GM12878 (cell line): ENCODE measurements at regions not wholly inside any gene's neighbourhood (a gene's known extent, or its start where the extent isn't known, plus 50 kb on each side); places are given as distances from the start of the nearest gene placed in this dataset.
"Not testable (repeated sequence)": the region's sequence is repeated elsewhere in the genome, so short reads cannot be mapped to it uniquely, and the experiment has no call there.

Experiments used
- ATAC-seq: fragments of 200-7000 bp; cut with Tn5 transposase; 3 replicates; pipeline ENCODE4 v1.9.1; 2020; ENCODE audit warnings: mild to moderate bottlenecking, moderate library complexity
- BruUV-seq: library from RNA; stranded (reverse); fragments of 400-500 nt; replicated peaks from 2 replicates; lab custom pipeline; 2021; lab: Mats Ljungman, UMichigan
- CTCF ChIA-PET: fragments of 300-600 bp; sonication (Branson Sonifier 250); formaldehyde crosslinking; extraction: SDS; loops from one replicate; lab custom pipeline; 2021; ENCODE audit warnings: inconsistent platforms; lab: Yijun Ruan, JAX
- POLR2A ChIA-PET: fragments of 350-600 bp; formaldehyde crosslinking; extraction: SDS; loops from one replicate; lab custom pipeline; 2021; ENCODE audit warnings: inconsistent platforms; lab: Charles Lee
- RAD21 ChIA-PET: fragments of 300-600 bp; sonication (Branson Sonifier 250); formaldehyde crosslinking; loops from one replicate; lab custom pipeline; 2023; ENCODE audit warnings: antibody characterized with exemption; ENCODE audit not compliant: unreplicated experiment; lab: Charles Lee
- SMC1A ChIA-PET: fragments of 300-600 bp; sonication (Branson Sonifier 250); formaldehyde crosslinking; loops from one replicate; lab custom pipeline; 2023; ENCODE audit not compliant: unreplicated experiment, uncharacterized antibody; lab: Charles Lee
- DNase-seq: peaks from one replicate; pipeline ENCODE4 v3.0.0-alpha.2; 2011; ENCODE audit warnings: low read depth, low spot score
- FAIRE-seq: peaks from 3 replicates; lab custom pipeline; 2011; peaks lifted over from hg19 to GRCh38; lab: Jason Lieb, UNC
- H2AFZ ChIP-seq: 2 replicates; pipeline ENCODE4 v1.6.0; 2011; ENCODE audit warnings: low read depth, low read length, control low read depth; ENCODE audit not compliant: control insufficient read depth
- H3K27ac ChIP-seq: 2 replicates; pipeline ENCODE4 v1.5.1; 2011; ENCODE audit warnings: control low read depth; ENCODE audit not compliant: control insufficient read depth, insufficient read depth
- H3K27me3 ChIP-seq, 2 experiments: replicated peaks in 1 of 2; 2 replicates each; pipeline versions ENCODE4 v1.6.0 to v1.6.1; 2011; ENCODE audit warnings: low read length in 1 of 2; ENCODE audit not compliant: control insufficient read depth in 2 of 2, insufficient read depth in 2 of 2
- H3K36me3 ChIP-seq, 2 experiments: 2 replicates each; pipeline ENCODE4 v1.5.1; 2011; ENCODE audit warnings: low read length in 1 of 2; ENCODE audit not compliant: control insufficient read depth in 2 of 2, insufficient read depth in 2 of 2
- H3K4me1 ChIP-seq: 2 replicates; pipeline ENCODE4 v1.6.1; 2011; ENCODE audit warnings: mild to moderate bottlenecking, low read length, moderate library complexity, mixed read lengths; ENCODE audit not compliant: control insufficient read depth, insufficient read depth
- H3K4me2 ChIP-seq: 2 replicates; pipeline ENCODE4 v1.6.0; 2011; ENCODE audit warnings: control low read depth; ENCODE audit not compliant: control insufficient read depth, insufficient read depth
- H3K4me3 ChIP-seq: fragments of 200-600 bp; sonication (generic); 2 replicates; pipeline ENCODE4 v1.5.1; 2016
- H3K79me2 ChIP-seq: 2 replicates; pipeline ENCODE4 v1.6.0; 2011; ENCODE audit warnings: low read length; ENCODE audit not compliant: control insufficient read depth, insufficient read depth
- H3K9ac ChIP-seq: 2 replicates; pipeline ENCODE4 v1.8.0; 2011; ENCODE audit warnings: low read length, control low read depth, mixed read lengths; ENCODE audit not compliant: control insufficient read depth, insufficient read depth
- H3K9me3 ChIP-seq: replicated peaks from 3 replicates; pipeline ENCODE4 v1.5.1; 2011; ENCODE audit warnings: mild to moderate bottlenecking, low read length; ENCODE audit not compliant: control insufficient read depth, insufficient read depth
- H4K20me1 ChIP-seq: 2 replicates; pipeline ENCODE4 v1.6.0; 2011; ENCODE audit not compliant: control insufficient read depth, insufficient read depth
- CREM ChIP-seq: IDR thresholded peaks from 2 replicates; pipeline ENCODE4 v1.6.1; 2014; ENCODE audit warnings: antibody characterized with exemption, low read depth
- NR2C2 ChIP-seq: IDR thresholded peaks from 2 replicates; pipeline ENCODE4 v1.6.1; 2011; ENCODE audit warnings: borderline replicate concordance, low read depth; ENCODE audit not compliant: control insufficient read depth, insufficient read length
- POLR2A ChIP-seq: IDR thresholded peaks from 2 replicates; pipeline ENCODE4 v1.6.1; 2011; ENCODE audit warnings: low read depth, mild to moderate bottlenecking, low read length
- SMAD5 ChIP-seq: IDR thresholded peaks from 2 replicates; pipeline ENCODE4 v1.6.1; 2016; ENCODE audit warnings: antibody characterized with exemption, low read depth
- TARDBP ChIP-seq: IDR thresholded peaks from 2 replicates; pipeline ENCODE4 v1.6.1; 2016; ENCODE audit warnings: borderline replicate concordance
- TCF3 ChIP-seq: IDR thresholded peaks from 2 replicates; pipeline ENCODE4 v1.6.1; 2012; ENCODE audit warnings: low read depth, mild to moderate bottlenecking, low read length, borderline replicate concordance; ENCODE audit not compliant: insufficient read depth
- ZBED1 ChIP-seq: IDR thresholded peaks from 2 replicates; pipeline ENCODE4 v1.6.1; 2016; ENCODE audit warnings: borderline replicate concordance
- WGBS: methylation state at CpG from one replicate; pipeline ENCODE4 v1.1.6; 2016; ENCODE audit warnings: low lambda C conversion rate; ENCODE audit not compliant: insufficient replicate concordance, insufficient coverage; ENCODE audit errors: missing lambda C conversion rate; 5-methylcytosine and 5-hydroxymethylcytosine counted together
- in situ Hi-C: fragments of 300-500 bp; cut with MboI; formaldehyde crosslinking; loops from 9 replicates; pipeline ENCODE4 v1.14.3; 2018; ENCODE audit warnings: mixed read lengths
- intact Hi-C: fragments of 100-400 bp; cut with micrococcal nuclease; formaldehyde crosslinking; loops from one replicate; pipeline ENCODE4 v1.14.2; 2022; ENCODE audit not compliant: unreplicated experiment
- TF ChIP-seq, protein P1 (sequence below): IDR thresholded peaks from 2 replicates; pipeline ENCODE4 v1.6.1; 2012; ENCODE audit warnings: low read length, inconsistent platforms
- TF ChIP-seq, protein P2 (sequence below): IDR thresholded peaks from 2 replicates; pipeline ENCODE4 v1.6.1; 2011; ENCODE audit warnings: borderline replicate concordance, low read depth, mild to moderate bottlenecking, moderate library complexity, low read length; ENCODE audit not compliant: insufficient read depth, poor library complexity, severe bottlenecking
- TF ChIP-seq, protein P3 (sequence below): IDR thresholded peaks from 2 replicates; pipeline ENCODE4 v1.6.1; 2011; ENCODE audit warnings: mild to moderate bottlenecking, low read depth, low read length, moderate library complexity; ENCODE audit not compliant: insufficient replicate concordance

DNA sequence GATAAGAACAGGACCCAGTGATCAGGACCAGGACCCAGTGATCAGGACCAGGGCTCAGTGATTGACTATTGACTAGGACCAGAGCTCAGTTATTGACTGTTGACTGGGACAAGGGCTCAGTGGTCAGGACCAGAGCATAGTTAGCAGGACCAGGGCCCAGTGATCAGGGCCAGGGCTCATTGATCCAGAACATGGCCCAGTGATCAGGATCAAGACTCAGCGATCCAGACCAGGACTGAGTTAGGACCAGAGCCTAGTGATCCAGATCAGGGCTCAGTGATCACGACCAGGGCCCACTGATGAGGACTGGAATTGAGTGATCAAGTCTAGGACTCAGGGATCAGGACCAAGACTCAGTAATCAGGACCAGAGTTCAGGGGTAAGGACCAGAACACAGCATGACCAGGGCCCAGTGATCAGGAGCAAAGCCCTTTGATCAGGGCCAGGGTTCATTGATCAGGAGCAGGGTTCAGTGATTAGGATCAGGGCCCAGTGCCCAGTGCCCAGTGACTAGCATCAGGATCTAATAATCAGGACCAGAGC lies 176.0 kb downstream of the TMEM121 start (continued):
- no peak for TF ChIP-seq NR2C2
- no peak; the same call in 1 of the 2 replicates for TF ChIP-seq ZBED1

DNA sequence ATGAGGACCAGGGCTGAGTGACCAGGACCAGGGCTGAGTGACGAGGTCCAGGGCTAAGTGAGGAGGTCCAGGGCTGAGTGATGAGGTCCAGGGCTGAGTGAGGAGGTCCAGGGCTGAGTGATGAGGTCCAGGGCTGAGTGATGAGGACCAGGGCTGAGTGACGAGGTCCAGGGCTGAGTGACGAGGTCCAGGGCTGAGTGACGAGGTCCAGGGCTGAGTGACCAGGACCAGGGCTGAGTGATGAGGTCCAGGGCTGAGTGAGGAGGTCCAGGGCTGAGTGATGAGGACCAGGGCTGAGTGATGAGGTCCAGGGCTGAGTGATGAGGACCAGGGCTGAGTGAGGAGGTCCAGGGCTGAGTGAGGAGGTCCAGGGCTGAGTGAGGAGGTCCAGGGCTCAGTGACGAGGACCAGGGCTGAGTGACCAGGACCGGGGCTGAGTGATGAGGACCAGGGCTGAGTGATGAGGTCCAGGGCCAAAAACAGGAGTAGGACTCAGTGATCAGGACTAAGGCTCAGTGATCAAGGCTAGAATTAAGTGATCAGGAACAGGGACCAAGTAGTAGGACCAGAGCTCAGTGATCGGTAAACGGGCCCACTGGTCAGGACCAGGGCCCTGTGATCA lies 176.8 kb downstream of the TMEM121 start:
- H2AFZ ChIP-seq, POLR2A ChIA-PET, H3K4me2 ChIP-seq, RAD21 ChIA-PET, CTCF ChIA-PET, H3K9me3 ChIP-seq, H3K27ac ChIP-seq, ATAC-seq, BruUV-seq, H3K27me3 ChIP-seq, FAIRE-seq, H4K20me1 ChIP-seq, H3K36me3 ChIP-seq, H3K4me3 ChIP-seq, DNase-seq, H3K9ac ChIP-seq, SMC1A ChIA-PET: not testable (repeated sequence)
- H3K79me2 ChIP-seq: peaks cover 29% of the 10 kb centered on the region
- in situ Hi-C loops (loop anchor here (10.0 kb wide), 2 partner anchors 118 to 572 kb away; no protein-coding TSS in a partner anchor), intact Hi-C loops (loop anchor here (5.0 to 10.0 kb wide), 2 partner anchors 159 to 572 kb away; no protein-coding TSS in a partner anchor)
- H3K4me1 ChIP-seq: peaks cover 41% of the 10 kb centered on the region
- TF ChIP-seq, protein P1, sequence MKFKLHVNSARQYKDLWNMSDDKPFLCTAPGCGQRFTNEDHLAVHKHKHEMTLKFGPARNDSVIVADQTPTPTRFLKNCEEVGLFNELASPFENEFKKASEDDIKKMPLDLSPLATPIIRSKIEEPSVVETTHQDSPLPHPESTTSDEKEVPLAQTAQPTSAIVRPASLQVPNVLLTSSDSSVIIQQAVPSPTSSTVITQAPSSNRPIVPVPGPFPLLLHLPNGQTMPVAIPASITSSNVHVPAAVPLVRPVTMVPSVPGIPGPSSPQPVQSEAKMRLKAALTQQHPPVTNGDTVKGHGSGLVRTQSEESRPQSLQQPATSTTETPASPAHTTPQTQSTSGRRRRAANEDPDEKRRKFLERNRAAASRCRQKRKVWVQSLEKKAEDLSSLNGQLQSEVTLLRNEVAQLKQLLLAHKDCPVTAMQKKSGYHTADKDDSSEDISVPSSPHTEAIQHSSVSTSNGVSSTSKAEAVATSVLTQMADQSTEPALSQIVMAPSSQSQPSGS: peak; percentile 5; the same call in 1 of the 2 replicates
- TF ChIP-seq TCF3 (peak; percentile 44; the same call in 1 of the 2 replicates), ZBED1 (peak; percentile 5; the same call in 1 of the 2 replicates), POLR2A (peak; percentile 55), SMAD5 (peak; percentile 66; the same call in 1 of the 2 replicates), CREM (peak; percentile 57; the same call in 1 of the 2 replicates), TARDBP (peak; percentile 56; the same call in 1 of the 2 replicates)
- TF ChIP-seq, protein P2, sequence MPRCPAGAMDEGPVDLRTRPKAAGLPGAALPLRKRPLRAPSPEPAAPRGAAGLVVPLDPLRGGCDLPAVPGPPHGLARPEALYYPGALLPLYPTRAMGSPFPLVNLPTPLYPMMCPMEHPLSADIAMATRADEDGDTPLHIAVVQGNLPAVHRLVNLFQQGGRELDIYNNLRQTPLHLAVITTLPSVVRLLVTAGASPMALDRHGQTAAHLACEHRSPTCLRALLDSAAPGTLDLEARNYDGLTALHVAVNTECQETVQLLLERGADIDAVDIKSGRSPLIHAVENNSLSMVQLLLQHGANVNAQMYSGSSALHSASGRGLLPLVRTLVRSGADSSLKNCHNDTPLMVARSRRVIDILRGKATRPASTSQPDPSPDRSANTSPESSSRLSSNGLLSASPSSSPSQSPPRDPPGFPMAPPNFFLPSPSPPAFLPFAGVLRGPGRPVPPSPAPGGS: peak; percentile 83
- TF ChIP-seq, protein P3, sequence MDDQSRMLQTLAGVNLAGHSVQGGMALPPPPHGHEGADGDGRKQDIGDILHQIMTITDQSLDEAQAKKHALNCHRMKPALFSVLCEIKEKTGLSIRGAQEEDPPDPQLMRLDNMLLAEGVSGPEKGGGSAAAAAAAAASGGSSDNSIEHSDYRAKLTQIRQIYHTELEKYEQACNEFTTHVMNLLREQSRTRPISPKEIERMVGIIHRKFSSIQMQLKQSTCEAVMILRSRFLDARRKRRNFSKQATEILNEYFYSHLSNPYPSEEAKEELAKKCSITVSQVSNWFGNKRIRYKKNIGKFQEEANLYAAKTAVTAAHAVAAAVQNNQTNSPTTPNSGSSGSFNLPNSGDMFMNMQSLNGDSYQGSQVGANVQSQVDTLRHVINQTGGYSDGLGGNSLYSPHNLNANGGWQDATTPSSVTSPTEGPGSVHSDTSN: peak; percentile 42
- 53% methylated on average over 8 of the region's 8 CpGs for WGBS
